ENCODE measurements at regions not wholly inside any gene's neighbourhood (a gene's known extent, or its start where the extent isn't known, plus 50 kb on each side); places are given as distances from the start of the nearest gene placed in this dataset.

GRCh38 chr20:60239956-60240355, 281.7 kb downstream of the CDH26 start:
- no peak for TF ChIP-seq CTCF (IDR thresholded peaks at IDR 0.05; ENCODE audit: insufficient read depth, low read length, poor library complexity, severe bottlenecking)
- no peak for TF ChIP-seq EZH2phosphoT487 (conservative IDR thresholded peaks at IDR 0.05; ENCODE audit: low read length)
